ENCODE measurements at regions not wholly inside any gene's neighbourhood (a gene's known extent, or its start where the extent isn't known, plus 50 kb on each side); places are given as distances from the start of the nearest gene placed in this dataset.

DNA sequence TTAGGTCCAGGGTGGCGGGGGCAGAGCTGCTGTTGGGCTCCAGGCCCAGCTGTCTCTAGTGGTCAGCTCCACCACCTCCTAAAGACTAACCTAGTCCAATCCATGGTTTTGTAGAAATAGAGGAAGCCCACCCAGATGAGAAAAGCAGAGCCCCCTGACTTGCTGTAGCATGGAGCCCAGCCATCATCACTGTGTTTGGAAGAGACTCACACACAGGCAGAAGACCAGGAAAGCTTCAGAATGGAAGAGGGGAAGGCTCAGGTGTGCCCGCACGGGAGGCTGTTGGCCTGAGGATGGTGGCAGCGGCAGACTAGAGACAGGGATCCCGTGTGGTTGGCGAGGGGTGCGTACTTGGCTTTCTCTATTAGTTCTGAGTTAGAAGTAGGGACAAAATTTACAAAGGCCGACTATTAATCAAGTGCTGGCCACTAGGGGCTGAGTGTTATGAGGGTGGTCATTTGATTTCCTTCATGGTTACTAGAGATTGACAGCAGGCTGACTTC lies 193.2 kb upstream of the SOX1 start:
- H3K27ac Mint-ChIP-seq = no peak overlapping the region
- H3K4me3 Mint-ChIP-seq = no peak overlapping the region
- H3K27me3 Mint-ChIP-seq = no peaks in the 10 kb centered on the region
- H3K36me3 Mint-ChIP-seq = no peaks in the 10 kb centered on the region
- peaks cover 1 to 8% (median 5%) of the 10 kb centered on the region in 3 donors for H3K9me3 Mint-ChIP-seq
- H3K4me1 Mint-ChIP-seq = no peaks in the 10 kb centered on the region

DNA sequence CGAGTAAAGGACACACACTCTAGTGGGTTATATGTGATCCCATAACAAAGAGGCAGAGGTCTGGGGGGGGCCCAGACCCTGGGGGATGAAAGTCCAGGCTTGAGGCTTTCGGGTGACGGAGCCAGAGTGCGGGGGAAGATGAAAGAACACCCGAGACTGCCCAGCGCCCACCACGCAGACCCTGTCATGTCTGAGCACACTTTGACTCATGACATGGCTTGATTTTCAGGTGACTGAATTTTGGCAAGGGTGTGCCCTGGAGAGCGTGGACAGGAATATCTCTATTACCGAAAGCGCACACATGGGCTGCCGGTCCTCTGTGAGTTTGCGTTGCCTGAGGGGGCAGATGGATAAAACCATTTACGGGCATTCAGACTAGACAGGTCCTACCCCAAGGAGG lies 192.0 kb upstream of the SOX1 start:
- Mint-ChIP-seq H3K36me3 (no peaks in the 10 kb centered on the region), H3K4me3 (no peak overlapping the region), H3K4me1 (no peaks in the 10 kb centered on the region), H3K27me3 (no peaks in the 10 kb centered on the region), H3K9me3 (peaks cover 1 to 8% (median 5%) of the 10 kb centered on the region in 3 donors), H3K27ac (no peak overlapping the region)

DNA sequence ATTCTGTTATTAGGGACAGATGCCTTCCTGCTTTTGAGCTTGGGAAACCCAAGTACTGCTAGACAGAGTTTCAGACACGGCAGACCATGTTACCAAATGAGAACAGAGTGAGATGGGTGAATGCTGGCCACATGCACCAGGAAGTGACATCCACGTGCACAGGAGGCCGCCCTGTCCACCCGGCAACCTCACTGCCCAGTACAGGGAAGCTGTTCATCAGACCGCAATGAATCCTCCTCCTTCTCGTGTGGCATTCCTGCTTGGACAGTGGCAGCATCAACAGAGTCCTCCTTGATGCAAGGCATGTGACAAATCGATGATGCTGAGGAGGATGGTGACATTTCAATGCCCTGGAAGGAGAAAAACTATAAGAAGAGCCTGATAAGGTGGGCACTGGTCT lies 191.0 kb upstream of the SOX1 start:
- H3K9me3 Mint-ChIP-seq = peaks cover 1 to 8% (median 5%) of the 10 kb centered on the region in 3 donors

DNA sequence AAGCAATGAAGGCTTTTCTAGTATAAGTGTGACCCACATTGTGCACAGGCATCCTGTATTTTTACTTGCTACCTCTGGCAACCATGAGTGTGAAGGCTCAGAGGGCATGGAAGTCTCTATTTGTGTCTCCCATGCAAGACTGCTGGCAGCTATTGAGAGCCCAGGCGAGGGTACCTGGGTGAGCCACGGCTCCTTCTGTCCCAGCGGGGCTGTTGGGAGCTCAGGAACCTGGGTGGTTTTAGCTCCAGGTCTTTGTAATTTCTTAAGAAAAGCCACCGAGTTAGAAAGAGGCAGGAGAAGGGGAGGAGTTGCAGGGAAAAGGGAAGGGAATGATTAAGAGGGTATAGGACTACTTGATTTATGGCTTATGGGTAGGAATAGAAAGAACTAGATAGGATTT lies 190.4 kb upstream of the SOX1 start:
- H3K27ac Mint-ChIP-seq = no peak overlapping the region
- H3K4me3 Mint-ChIP-seq = no peak overlapping the region
- H3K27me3 Mint-ChIP-seq = no peaks in the 10 kb centered on the region
- peaks cover 1 to 8% (median 5%) of the 10 kb centered on the region in 3 donors for H3K9me3 Mint-ChIP-seq
- H3K4me1 Mint-ChIP-seq = no peaks in the 10 kb centered on the region
- no peaks in the 10 kb centered on the region for H3K36me3 Mint-ChIP-seq

More for the DNA sequence above, 191.0 kb upstream of the SOX1 start:
- Mint-ChIP-seq H3K27me3 (no peaks in the 10 kb centered on the region), H3K27ac (no peak overlapping the region), H3K4me1 (no peaks in the 10 kb centered on the region), H3K36me3 (no peaks in the 10 kb centered on the region), H3K4me3 (peak overlapping the region in 1 of 4 donors; percentile 28)

DNA sequence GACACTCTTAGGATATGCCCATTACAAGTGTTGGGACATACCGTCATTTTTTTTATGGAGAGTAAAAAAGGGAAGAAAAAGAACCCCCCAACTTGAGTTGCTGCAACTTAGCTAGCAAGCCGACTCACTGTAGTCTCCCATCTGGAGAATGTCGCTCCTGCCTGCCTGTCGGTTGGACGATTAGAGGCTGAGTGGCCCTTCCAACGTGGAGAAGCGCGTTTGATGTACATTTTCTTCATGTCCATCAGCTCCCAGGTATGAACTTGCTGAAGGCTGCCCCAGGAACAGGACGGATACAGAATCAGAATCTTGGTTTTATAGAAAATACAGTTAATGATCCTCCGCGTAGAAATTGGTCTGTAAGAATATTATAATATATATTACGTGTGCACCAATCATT lies 189.0 kb upstream of the SOX1 start:
- Mint-ChIP-seq H3K27me3 (no peaks in the 10 kb centered on the region), H3K27ac (no peak overlapping the region), H3K4me3 (no peak overlapping the region), H3K4me1 (no peaks in the 10 kb centered on the region), H3K9me3 (peaks cover 1 to 8% (median 5%) of the 10 kb centered on the region in 3 donors), H3K36me3 (no peaks in the 10 kb centered on the region)

DNA sequence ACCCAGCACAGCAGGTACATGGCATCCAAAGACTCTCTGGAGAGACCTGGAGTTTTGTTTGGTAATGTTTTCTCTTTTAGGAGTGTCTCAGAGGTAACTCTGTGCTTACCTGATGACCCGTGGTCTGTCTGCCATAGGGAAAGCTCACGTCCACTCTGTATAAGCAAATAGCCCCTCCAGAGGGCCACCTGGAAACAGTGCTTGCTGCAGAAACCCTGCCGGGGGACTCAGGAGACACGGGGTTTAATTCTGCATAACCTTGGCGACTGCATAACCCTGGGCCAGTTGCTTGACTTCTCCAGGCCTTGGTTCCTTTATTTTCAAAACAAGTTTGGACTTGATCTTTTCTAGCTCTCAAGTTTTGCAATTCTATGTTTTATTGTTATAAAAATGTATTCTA lies 187.2 kb upstream of the SOX1 start:
- Mint-ChIP-seq H3K4me3 (no peak overlapping the region), H3K36me3 (no peaks in the 10 kb centered on the region), H3K27ac (no peak overlapping the region), H3K9me3 (peaks cover 1 to 5% (median 3%) of the 10 kb centered on the region in 3 donors), H3K4me1 (no peaks in the 10 kb centered on the region), H3K27me3 (no peaks in the 10 kb centered on the region)

DNA sequence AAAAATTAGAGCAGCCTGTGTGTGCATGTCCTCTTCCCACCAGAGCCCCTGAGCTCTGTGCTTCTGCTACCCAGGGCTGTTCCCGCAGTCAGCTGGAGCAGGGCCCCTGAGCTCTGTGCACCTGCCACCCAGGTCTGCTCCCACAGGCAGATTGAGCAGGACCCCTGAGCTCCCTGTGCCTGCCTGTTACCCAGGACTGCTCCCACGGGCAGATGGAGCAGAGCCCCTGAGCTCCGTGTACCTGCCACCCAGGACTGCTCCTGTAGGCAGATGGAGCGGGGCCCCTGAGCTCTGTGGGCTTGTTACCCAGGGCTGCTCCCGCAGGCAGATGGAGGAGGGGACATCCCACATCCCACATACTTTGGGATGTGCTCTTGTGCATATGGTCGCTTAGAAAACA lies 186.8 kb upstream of the SOX1 start:
- Mint-ChIP-seq H3K36me3 (no peaks in the 10 kb centered on the region), H3K27ac (no peak overlapping the region), H3K9me3 (peaks cover 1 to 7% (median 3%) of the 10 kb centered on the region in 3 donors), H3K4me3 (no peak overlapping the region), H3K4me1 (no peaks in the 10 kb centered on the region), H3K27me3 (no peaks in the 10 kb centered on the region)

DNA sequence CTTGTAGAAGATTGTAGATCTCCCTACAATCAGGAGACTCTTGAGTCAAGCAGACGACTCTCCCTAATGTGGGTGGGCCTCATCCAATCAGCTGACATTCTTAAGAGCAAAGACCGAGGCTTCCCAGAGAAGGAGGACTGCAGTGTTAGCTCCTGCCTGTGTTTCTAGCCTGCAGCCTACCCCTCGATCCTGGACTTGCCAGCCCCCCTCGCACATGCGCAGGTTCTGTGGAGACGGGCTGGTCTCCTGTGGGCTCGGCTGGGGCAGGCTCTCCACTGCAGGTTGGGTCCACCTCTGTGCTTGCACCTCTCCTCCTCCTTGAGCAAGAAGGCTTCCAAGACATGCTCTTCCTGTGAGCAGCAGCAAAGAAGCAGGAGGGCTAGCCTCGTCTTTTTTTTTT lies 185.2 kb upstream of the SOX1 start:
- Mint-ChIP-seq H3K27me3 (no peaks in the 10 kb centered on the region), H3K4me3 (no peak overlapping the region), H3K27ac (no peak overlapping the region), H3K36me3 (no peaks in the 10 kb centered on the region), H3K9me3 (peaks cover 0 to 7% (median 1%) of the 10 kb centered on the region in 3 donors), H3K4me1 (no peaks in the 10 kb centered on the region)

DNA sequence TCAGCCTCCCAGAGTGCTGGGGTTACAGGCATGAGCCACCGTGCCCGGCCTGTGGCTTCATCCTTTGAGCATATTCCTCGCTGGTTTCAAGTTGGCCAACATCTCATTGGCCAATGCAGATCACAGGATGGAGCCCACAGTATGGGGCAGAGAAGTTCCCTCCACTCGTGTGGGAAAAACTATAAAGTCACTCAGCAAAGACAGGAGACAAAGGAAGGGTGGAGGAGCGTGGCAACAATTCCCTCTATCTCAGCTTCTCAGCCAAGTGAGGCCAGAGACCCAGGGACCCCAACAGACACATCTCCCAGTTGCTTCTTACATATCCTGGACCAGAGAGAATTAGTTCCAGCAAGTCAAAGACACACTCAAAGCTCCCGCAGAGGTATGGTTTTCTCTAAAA lies 184.6 kb upstream of the SOX1 start:
- Mint-ChIP-seq H3K36me3 (no peaks in the 10 kb centered on the region), H3K27me3 (no peaks in the 10 kb centered on the region), H3K4me3 (no peak overlapping the region), H3K9me3 (peaks cover 0 to 3% (median 1%) of the 10 kb centered on the region in 3 donors), H3K27ac (no peak overlapping the region), H3K4me1 (no peaks in the 10 kb centered on the region)

DNA sequence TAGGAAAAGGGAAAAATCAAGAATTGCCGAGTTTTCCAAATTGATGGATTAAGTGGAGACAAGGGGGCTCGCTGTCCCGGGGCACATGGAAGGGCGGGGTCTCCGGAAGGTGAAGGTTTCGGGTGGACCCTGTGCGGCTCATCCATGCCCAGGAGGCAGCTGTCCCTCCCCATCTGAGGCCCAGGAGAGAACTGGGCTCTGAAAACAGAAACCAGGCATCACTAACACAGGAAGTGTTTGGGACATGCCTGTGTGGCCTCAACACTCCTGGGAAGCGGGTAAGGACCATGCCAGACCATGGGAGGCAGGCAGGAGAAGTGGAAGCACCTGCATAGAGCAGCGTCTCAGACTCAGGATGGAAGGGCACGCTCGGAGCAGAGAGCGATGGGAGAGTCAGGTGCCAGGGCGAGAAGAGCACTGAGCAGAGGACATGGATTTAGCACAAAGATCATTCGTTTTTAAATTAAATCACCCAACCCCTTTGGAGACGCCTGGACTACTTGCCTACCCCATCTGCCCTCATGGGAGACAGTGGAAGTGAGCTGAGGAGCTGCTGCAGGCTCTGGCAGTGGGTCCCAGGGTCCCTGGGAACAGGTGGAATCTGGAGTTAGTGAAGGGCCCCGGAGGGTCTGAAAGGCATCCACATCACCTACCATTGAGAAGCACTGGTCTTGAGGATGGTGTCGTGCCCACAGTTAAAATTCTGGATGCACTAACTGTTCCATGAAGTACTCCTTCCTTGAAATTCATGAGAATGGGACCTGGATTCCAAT lies 183.2 kb upstream of the SOX1 start:
- Mint-ChIP-seq H3K36me3 (no peaks in the 10 kb centered on the region), H3K4me3 (no peak overlapping the region), H3K9me3 (peaks cover 0 to 3% (median 0%) of the 10 kb centered on the region in 3 donors), H3K27ac (no peak overlapping the region), H3K4me1 (no peaks in the 10 kb centered on the region), H3K27me3 (no peaks in the 10 kb centered on the region)

DNA sequence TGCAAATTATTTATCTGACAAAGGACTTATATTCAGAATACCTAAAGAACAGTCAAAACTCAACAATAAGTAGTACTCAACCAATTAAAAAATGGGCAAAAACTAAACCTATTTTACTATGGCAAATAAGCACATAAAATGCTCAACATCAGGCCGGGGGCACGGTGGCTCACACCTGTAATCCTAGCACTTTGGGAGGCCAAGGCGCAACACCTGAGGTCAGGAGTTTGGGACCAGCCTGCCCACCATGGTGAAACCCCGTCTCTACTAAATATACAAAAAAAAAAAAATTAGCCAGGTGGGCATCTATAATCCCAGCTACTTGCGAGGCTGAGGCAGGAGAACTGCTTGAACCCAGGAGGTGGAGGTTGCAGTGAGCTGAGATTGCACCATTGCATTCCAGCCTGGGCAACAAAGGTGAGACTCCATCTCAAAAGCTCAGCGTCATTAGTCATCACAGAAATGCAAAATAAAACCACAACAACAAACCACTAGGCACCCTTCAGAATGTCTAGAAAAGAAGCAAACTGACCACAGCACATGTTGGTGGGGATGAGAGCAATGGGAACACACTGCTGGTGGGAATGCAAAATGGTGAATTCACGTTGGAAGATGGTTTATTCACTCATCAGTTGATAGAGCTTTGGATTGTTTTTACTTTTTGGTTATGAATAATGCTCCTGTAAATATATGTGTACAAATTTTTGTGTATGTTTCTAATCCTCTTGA lies 180.6 kb upstream of the SOX1 start:
- Mint-ChIP-seq H3K27me3 (peaks cover 3% of the 10 kb centered on the region), H3K4me1 (no peaks in the 10 kb centered on the region), H3K9me3 (peaks cover 4 to 10% (median 9%) of the 10 kb centered on the region in 3 donors), H3K27ac (no peak overlapping the region), H3K36me3 (no peaks in the 10 kb centered on the region), H3K4me3 (no peak overlapping the region)

DNA sequence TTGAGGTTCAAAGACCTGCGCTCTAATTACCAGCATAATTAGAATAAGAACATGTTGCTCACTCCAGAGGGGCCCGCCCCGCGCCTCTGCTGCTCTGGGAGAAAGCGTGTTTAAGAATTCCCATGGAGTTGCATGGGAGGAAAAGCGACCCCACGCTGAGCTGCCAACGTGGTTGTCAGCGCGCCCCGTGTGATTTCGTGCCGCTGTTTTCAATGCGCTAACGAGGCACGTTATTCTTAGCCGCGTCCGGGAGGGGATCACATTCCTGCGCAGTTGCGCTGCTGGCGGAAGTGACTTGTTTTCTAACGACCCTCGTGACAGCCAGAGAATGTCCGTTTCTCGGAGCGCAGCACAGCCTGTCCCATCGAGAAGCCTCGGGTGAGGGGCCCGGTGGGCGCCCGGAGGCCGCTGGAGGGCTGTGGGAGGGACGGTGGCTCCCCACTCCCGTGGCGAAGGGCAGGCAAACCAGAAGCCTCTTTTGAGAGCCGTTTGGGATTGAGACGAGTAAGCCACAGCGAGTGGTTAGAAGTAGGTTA lies 173.8 kb upstream of the SOX1 start:
- peaks cover 30% of the 10 kb centered on the region for H3K27me3 Mint-ChIP-seq
- H3K4me1 Mint-ChIP-seq = no peaks in the 10 kb centered on the region
- peaks cover 8 to 13% (median 10%) of the 10 kb centered on the region in 3 donors for H3K9me3 Mint-ChIP-seq
- H3K36me3 Mint-ChIP-seq = no peaks in the 10 kb centered on the region
- no peak overlapping the region for H3K27ac Mint-ChIP-seq
- no peak overlapping the region for H3K4me3 Mint-ChIP-seq

DNA sequence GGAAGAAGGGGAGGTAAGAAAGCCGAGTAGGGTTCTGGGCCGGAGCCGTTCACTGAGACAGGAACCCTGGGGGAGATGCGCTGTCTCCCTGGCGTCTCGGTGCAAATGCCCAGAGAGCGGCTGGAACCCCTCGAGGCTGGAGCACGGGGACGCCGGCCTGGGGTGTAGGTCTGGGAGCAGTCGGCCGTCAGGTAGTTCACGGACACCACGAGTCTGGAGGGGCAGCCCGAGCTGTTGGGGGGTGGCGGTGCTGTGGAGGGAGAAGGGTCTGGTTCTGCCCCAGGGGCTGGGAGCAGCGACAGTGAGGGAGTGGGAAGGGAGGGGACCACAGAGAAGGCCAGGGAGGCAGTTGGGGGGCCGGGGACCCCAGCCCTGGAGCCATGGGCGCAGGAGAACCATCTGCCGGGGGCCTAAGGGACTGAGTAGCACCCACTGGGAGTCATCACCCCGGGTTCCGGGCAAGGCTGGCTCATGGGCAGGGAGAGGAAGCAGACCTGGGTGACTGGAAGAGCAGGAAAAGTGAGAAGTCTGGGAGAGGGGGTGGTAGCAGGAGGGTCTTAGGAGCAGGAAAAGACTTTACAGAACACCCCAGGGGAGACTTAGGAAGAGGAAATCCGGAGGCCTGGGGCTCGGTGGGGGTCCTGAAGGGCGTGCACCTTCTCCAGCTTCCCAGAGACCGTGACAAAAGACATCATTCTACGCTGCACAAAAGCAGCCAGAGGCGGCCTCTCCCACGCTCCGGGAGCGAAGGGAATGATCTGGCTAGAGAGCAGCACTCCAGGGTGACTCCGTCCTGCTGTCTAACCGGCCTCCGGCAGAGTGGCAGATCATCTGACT lies 173.1 kb upstream of the SOX1 start:
- Mint-ChIP-seq H3K4me3 (no peak overlapping the region), H3K4me1 (no peaks in the 10 kb centered on the region), H3K36me3 (no peaks in the 10 kb centered on the region), H3K27ac (no peak overlapping the region), H3K9me3 (peaks cover 8 to 13% (median 10%) of the 10 kb centered on the region in 3 donors), H3K27me3 (peaks cover 30% of the 10 kb centered on the region)

DNA sequence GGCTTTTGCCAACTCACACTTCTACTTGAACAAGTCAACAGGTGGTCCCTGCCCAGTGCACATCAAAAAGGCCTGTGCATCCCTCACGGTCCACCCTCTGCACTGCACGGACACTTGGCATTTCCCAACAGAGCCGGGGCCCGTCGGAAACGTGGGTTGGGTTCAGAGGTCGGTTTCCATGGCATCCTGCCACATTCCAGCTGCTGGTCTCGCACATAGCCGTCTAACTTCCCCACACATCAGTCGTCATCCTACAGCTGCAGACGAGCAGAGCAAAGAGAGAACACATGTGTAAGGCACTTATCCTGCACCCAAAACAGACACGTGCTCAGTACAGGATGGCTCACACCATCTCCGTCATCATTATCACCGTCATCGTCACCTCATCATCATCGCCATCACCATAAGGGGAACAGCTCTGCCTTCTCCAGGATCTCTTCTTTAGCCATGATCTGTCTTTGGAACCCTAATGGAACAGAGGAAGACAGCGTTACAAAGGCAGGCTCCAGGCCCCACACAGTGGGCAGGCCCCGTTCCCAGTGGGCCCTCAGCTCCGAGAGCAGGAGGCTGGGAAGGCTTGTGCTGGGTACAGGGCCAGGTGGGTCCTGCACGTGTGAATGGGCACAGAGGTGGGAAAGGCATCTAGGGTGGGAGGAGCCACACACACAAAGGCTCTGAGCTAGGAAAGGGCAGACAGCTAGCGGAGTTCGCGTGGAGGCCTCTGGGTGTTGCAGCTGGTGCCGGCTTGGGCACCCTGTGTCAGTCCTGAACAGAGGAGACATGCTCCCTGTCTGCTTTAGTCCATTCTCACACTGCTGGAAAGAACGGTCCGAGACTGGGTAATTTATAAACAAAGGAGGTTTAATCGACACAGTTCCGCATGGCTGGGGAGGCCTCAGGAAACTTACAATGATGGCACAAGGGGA lies 170.8 kb upstream of the SOX1 start:
- Mint-ChIP-seq H3K4me1 (no peaks in the 10 kb centered on the region), H3K4me3 (no peak overlapping the region), H3K27ac (peak overlapping the region in 1 of 3 donors; percentile 63), H3K36me3 (no peaks in the 10 kb centered on the region), H3K27me3 (peaks cover 29% of the 10 kb centered on the region), H3K9me3 (peaks cover 1 to 10% (median 7%) of the 10 kb centered on the region in 3 donors)

Measured in IgD-negative memory B cell (primary cell).